GM21526 (cell line): ENCODE measurements at regions not wholly inside any gene's neighbourhood (a gene's known extent, or its start where the extent isn't known, plus 50 kb on each side); places are given as distances from the start of the nearest gene placed in this dataset.
"Not testable (repeated sequence)": the region's sequence is repeated elsewhere in the genome, so short reads cannot be mapped to it uniquely, and the experiment has no call there.

Source experiments
- ATAC-seq: cut with Tn5 transposase; IDR thresholded peaks from one replicate; pipeline ENCODE4 v1.9.1; 2021; ENCODE audit warnings: moderate library complexity; ENCODE audit not compliant: unreplicated experiment, low FRiP score

GRCh38 chr7:156344595-156344994 lies 296.0 kb upstream of the RNF32 start:
- no peak for ATAC-seq

DNA sequence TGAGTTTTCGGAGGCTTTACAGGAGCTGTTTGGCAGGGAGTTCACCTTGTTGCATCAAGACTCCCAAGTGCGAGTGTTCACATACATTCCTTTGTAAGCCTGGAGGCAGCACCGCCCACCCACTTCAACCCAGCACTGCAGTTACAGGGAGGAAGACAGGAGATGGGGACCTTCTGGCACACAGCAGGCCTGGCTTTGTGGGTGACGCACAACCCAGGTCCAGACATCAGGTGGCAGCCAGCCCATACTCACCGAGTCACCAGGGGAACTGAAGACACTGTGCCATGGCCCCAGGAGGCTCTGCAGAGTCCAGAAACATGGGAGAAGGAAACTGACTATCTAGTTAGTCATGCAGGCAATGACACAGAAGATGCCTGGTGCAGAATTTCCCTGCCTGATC lies 305.9 kb upstream of the RNF32 start:
- no peak for ATAC-seq

GRCh38 chr7:156327916-156328315 lies 312.7 kb upstream of the RNF32 start:
- ATAC-seq: no peak

- ATAC-seq: no peak
These were observed 313.1 kb upstream of the RNF32 start for GRCh38 chr7:156327474-156327873.

- ATAC-seq: no peak
These were observed 316.4 kb upstream of the RNF32 start for GRCh38 chr7:156324201-156324600.

GRCh38 chr7:156321430-156321829 lies 319.1 kb upstream of the RNF32 start:
- not testable (repeated sequence) for ATAC-seq

DNA sequence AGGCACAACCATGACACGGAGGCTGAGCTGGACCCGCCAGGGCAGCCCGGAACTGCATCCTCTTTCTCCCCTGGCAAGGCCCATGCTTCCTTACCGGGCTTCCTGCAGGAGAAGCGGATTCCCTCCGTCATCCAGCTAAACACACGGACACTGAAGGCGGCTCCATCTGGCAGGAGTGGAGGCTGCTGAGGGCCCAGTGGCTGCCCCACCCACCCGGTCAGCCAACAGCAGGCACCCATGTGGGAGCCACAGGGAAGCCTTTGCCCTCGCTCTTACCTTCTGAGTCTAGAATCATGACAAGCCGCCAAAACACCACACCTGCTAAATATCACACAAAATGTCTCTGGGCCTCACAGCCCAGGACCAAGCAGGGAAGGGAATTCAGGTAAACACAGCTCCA lies 321.6 kb upstream of the RNF32 start:
- no peak for ATAC-seq

GRCh38 chr7:156318426-156318825 lies 322.1 kb upstream of the RNF32 start:
- ATAC-seq: no peak

- no peak for ATAC-seq
These were observed 331.5 kb upstream of the RNF32 start for GRCh38 chr7:156309016-156309620.

DNA sequence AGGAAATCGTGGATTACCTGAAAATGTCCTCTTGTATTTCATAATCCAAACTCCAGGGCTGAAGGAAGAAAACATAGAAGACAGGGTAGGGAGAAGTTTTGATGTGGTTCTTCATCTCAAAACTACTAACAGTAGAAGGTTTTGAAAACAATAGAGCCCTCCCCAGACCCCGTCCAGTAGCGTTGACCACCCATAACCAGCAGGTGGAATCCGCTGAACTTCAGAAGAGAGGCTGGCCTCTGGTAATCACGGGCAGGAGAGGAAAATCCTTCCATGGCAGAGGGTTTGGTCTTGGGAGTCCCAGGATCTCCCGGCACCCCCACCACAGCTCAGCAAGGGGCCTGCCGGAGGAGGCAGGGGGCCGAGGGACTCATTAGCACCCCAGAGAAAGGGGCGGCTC lies 333.4 kb upstream of the RNF32 start:
- no peak for ATAC-seq

DNA sequence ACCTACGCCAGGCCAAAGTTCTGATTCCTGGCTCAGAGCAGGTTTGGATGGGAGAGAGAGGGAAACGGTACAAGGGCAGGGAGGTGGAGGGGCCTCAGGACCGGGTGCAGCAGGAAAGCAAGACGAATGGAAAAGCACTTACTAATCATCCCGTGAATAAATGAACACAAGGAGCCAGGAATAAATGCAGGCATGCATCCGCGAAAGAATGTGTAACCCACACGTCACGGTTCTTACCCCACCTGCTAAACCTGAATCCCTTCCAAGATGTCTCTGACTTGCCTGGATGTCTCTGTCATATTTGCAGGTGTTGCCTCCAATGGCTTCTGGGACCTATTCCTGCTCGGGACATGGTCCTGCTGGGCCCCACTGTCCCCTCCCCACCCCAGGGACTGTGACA lies 335.2 kb upstream of the RNF32 start:
- no peak for ATAC-seq

- ATAC-seq: no peak
These were observed 357.8 kb upstream of the RNF32 start for GRCh38 chr7:156282816-156283215.

GRCh38 chr7:156279635-156280034 lies 360.9 kb upstream of the RNF32 start:
- ATAC-seq: no peak

DNA sequence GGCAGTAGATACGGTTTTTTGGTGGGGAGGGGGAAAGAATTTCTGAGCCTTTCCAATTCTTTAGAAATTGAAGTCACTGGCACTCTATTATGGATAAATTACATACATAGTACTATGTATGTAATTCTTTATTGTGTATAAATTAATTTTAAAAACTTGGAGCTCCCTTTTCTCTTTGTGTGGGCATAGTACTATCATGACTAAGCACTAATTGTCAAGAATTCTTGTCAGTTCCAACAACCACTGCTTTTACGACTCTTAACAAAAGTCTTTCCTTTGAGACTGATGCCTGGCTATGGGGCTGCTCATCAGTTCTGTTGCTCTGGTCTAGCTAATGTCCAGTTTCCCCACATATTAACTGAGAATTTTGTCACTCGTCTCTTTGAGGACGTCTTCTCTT lies 365.3 kb upstream of the RNF32 start:
- no peak for ATAC-seq

DNA sequence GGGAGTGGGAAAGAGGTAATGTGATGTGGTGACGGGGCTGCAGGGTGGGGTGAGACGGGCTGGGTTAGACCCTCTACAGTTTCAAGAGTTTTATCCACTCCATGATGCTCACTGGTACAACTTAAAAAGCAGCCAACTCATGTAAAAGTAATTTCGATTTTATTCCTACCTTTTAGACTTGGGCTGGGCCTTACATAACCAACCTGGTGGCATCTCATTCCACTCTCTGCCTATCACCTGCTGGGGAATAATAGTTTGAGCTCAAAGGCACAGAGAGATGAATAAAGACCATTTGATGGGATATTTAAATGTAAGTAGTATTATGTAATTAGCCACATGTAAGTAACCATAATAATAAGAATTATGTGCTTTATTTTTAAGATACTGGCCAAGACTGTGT lies 366.0 kb upstream of the RNF32 start:
- no peak for ATAC-seq

DNA sequence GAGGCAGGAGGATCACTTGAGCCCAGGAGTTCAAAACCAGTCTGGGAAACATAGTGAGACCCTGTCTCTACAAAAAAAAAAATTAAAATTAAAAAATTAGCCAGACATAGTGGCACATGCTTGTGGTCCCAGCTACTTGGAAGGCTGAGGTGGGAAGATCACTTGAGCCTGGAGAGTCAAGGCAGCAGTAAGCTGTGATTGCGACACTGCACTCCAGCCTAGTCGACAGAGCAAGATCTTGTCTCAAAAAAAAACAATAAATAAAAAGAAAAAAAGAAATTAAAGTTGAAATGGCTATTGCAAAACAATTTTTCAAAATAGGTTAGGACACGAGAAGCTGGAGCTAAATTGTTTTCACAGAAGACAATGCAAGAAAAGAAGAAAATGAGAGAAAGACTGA lies 379.0 kb upstream of the RNF32 start:
- ATAC-seq: no peak

- ATAC-seq: no peak
These were observed 382.7 kb upstream of the RNF32 start for GRCh38 chr7:156257904-156258303.

GRCh38 chr7:156255635-156256034 lies 384.9 kb upstream of the RNF32 start:
- ATAC-seq: no peak

GRCh38 chr7:156251861-156252260 lies 388.7 kb upstream of the RNF32 start:
- ATAC-seq: no peak

GRCh38 chr7:156240532-156240931 lies 400.0 kb upstream of the RNF32 start:
- ATAC-seq: no peak

- ATAC-seq: no peak
These were observed 402.0 kb upstream of the RNF32 start for GRCh38 chr7:156238366-156239133.

- ATAC-seq: no peak
These were observed 403.0 kb upstream of the RNF32 start for GRCh38 chr7:156237614-156238013.
